ENCODE measurements at regions not wholly inside any gene's neighbourhood (a gene's known extent, or its start where the extent isn't known, plus 50 kb on each side); places are given as distances from the start of the nearest gene placed in this dataset.

DNA sequence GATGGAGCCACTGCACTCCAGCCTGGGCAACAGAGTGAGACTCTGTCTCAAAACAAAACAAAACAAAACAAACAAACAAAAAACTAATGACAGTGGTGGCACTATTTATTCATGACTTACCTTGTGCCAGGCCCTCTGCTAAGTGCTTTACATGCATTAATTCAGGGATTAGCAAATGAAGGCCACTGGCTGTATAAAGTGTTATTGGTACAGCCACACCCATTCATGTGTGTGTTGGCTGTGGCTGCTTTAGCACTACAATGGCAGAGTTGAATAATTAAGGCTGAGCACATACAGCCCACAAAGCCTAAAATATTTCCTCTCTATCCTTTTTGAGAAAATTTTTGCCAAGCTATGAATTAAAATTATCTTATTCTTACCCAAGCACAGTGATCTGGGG, 531.8 kb upstream of the CDH5 start:
- H3K4me3 ChIP-seq (ENCODE audit: control extremely low read depth in 1 of 5, extremely low read depth in 1 of 5, insufficient read depth in 1 of 5, low read depth in 2 of 5, low read length in 4 of 5) = no peak overlapping the region
- CTCF ChIA-PET = no interaction called here
- H3K9me3 ChIP-seq (ENCODE audit: control extremely low read depth in 1 of 3, control insufficient read depth in 2 of 3, insufficient read depth in 1 of 3, low read length in 2 of 3) = no peaks in the 10 kb centered on the region
- H2AFZ ChIP-seq (ENCODE audit: insufficient read depth, low read depth, low read length, poor library complexity, severe bottlenecking) = no peak overlapping the region
- H3K79me2 ChIP-seq (ENCODE audit: control insufficient read depth, insufficient read depth, low read length) = no peaks in the 10 kb centered on the region
- no peak overlapping the region for H3K27ac ChIP-seq (ENCODE audit: low read length in 2 of 2)
- H3K36me3 ChIP-seq (replicated peaks in 1 of 2; ENCODE audit: control extremely low read depth in 1 of 2, control insufficient read depth in 1 of 2, extremely low read depth in 1 of 2, insufficient read depth in 2 of 2, low read length in 1 of 2) = no peaks in the 10 kb centered on the region
- no peak overlapping the region for H3K4me2 ChIP-seq (replicated peaks; ENCODE audit: low read depth, low read length, poor library complexity, severe bottlenecking)
- H4K20me1 ChIP-seq (ENCODE audit: control insufficient read depth, insufficient read depth, low read length, poor library complexity, severe bottlenecking) = no peaks in the 10 kb centered on the region
- H3K27ac Mint-ChIP-seq = no peak overlapping the region
- no peaks in the 10 kb centered on the region for H3K4me1 Mint-ChIP-seq
- no peak overlapping the region for H3K4me3 Mint-ChIP-seq
- ATAC-seq (ENCODE audit: low read depth) (no peak), DNase-seq (no peak)
- TF ChIP-seq, protein P1, sequence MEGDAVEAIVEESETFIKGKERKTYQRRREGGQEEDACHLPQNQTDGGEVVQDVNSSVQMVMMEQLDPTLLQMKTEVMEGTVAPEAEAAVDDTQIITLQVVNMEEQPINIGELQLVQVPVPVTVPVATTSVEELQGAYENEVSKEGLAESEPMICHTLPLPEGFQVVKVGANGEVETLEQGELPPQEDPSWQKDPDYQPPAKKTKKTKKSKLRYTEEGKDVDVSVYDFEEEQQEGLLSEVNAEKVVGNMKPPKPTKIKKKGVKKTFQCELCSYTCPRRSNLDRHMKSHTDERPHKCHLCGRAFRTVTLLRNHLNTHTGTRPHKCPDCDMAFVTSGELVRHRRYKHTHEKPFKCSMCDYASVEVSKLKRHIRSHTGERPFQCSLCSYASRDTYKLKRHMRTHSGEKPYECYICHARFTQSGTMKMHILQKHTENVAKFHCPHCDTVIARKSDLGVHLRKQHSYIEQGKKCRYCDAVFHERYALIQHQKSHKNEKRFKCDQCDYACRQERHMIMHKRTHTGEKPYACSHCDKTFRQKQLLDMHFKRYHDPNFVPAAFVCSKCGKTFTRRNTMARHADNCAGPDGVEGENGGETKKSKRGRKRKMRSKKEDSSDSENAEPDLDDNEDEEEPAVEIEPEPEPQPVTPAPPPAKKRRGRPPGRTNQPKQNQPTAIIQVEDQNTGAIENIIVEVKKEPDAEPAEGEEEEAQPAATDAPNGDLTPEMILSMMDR (IDR thresholded peaks at IDR 0.05) = no peak
- no peak for TF ChIP-seq EZH2 (IDR thresholded peaks at IDR 0.05; ENCODE audit: borderline replicate concordance, insufficient read depth, low read depth, low read length, poor library complexity, severe bottlenecking)
- no peak overlapping the region for H3K9ac ChIP-seq (ENCODE audit: low read length)
- POLR2A ChIA-PET = no interaction called here
- H3K27me3 ChIP-seq (replicated peaks in 1 of 4; ENCODE audit: control extremely low read depth in 1 of 4, control insufficient read depth in 3 of 4, insufficient read depth in 4 of 4, low read length in 3 of 4) = no peaks in the 10 kb centered on the region
- H3K9me3 Mint-ChIP-seq (ENCODE audit: insufficient read depth) = no peaks in the 10 kb centered on the region
- H3K4me1 ChIP-seq (ENCODE audit: control insufficient read depth in 2 of 2, insufficient read depth in 2 of 2, low read length in 2 of 2) = no peaks in the 10 kb centered on the region
- peaks cover under 1% of the 10 kb centered on the region for H3K27me3 Mint-ChIP-seq
- intact Hi-C loops (cut with micrococcal nuclease) = no loop called here

DNA sequence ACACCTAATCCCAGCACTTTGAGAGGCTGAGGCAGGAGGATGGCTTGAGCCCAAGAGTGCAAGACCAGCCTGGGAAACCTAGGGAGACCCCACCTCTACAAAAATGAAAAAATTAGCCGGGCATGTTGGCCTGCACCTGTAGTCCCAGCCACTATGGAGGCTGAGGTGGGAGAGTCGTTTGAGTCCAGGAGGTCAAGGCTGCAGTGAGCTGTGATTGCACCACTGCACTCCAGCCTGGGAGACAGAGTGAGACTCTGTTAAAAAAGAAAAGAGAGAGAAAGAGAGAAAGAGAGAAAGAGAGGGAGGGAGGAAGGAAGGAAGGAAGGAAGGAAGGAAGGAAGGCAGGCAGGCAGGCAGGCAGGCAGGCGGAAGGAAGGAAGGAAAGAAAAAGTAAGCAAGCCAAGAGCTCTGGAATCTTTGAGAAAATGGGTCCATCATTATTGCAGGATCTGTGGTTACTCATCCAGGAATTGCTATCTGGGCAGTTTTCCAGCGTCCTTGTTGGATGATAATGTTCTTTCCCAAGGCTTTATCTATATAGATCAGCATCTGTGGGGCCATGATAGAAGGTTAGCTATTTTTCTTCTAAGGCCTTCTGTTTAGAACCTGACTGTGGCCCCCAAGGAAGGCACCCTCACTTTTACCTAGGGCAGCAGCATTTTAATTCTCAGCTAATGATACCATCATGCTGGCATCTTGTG, 533.2 kb upstream of the CDH5 start:
- CTCF ChIA-PET = no interaction called here
- WGBS (ENCODE audit: insufficient coverage) = 74% methylated on average over 3 of the region's 4 CpGs

More for the DNA sequence above, 533.2 kb upstream of the CDH5 start:
- Histone ChIP-seq H3K27me3 (replicated peaks in 1 of 4; ENCODE audit: control extremely low read depth in 1 of 4, control insufficient read depth in 3 of 4, insufficient read depth in 4 of 4, low read length in 3 of 4) (no peaks in the 10 kb centered on the region), H3K4me3 (ENCODE audit: control extremely low read depth in 1 of 5, extremely low read depth in 1 of 5, insufficient read depth in 1 of 5, low read depth in 2 of 5, low read length in 4 of 5) (no peak overlapping the region), H3K9ac (ENCODE audit: low read length) (no peak overlapping the region), H3K79me2 (ENCODE audit: control insufficient read depth, insufficient read depth, low read length) (no peaks in the 10 kb centered on the region), H3K36me3 (replicated peaks in 1 of 2; ENCODE audit: control extremely low read depth in 1 of 2, control insufficient read depth in 1 of 2, extremely low read depth in 1 of 2, insufficient read depth in 2 of 2, low read length in 1 of 2) (no peaks in the 10 kb centered on the region), H4K20me1 (ENCODE audit: control insufficient read depth, insufficient read depth, low read length, poor library complexity, severe bottlenecking) (no peaks in the 10 kb centered on the region), H2AFZ (ENCODE audit: insufficient read depth, low read depth, low read length, poor library complexity, severe bottlenecking) (no peak overlapping the region), H3K9me3 (ENCODE audit: control extremely low read depth in 1 of 3, control insufficient read depth in 2 of 3, insufficient read depth in 1 of 3, low read length in 2 of 3) (no peaks in the 10 kb centered on the region), H3K27ac (ENCODE audit: low read length in 2 of 2) (no peak overlapping the region), H3K4me2 (replicated peaks; ENCODE audit: low read depth, low read length, poor library complexity, severe bottlenecking) (no peak overlapping the region), H3K4me1 (ENCODE audit: control insufficient read depth in 2 of 2, insufficient read depth in 2 of 2, low read length in 2 of 2) (no peaks in the 10 kb centered on the region)
- intact Hi-C loops (cut with micrococcal nuclease) = no loop called here
- Mint-ChIP-seq H3K4me1 (no peaks in the 10 kb centered on the region), H3K27me3 (peaks cover 3% of the 10 kb centered on the region), H3K9me3 (ENCODE audit: insufficient read depth) (no peaks in the 10 kb centered on the region), H3K4me3 (no peak overlapping the region), H3K27ac (no peak overlapping the region)
- ATAC-seq (ENCODE audit: low read depth) (no peak), DNase-seq (no peak)
- TF ChIP-seq, protein P1 (IDR thresholded peaks at IDR 0.05) = no peak
- no peak for TF ChIP-seq EZH2 (IDR thresholded peaks at IDR 0.05; ENCODE audit: borderline replicate concordance, insufficient read depth, low read depth, low read length, poor library complexity, severe bottlenecking)
- POLR2A ChIA-PET = no interaction called here
